ENCODE measurements at regions not wholly inside any gene's neighbourhood (a gene's known extent, or its start where the extent isn't known, plus 50 kb on each side); places are given as distances from the start of the nearest gene placed in this dataset.

DNA sequence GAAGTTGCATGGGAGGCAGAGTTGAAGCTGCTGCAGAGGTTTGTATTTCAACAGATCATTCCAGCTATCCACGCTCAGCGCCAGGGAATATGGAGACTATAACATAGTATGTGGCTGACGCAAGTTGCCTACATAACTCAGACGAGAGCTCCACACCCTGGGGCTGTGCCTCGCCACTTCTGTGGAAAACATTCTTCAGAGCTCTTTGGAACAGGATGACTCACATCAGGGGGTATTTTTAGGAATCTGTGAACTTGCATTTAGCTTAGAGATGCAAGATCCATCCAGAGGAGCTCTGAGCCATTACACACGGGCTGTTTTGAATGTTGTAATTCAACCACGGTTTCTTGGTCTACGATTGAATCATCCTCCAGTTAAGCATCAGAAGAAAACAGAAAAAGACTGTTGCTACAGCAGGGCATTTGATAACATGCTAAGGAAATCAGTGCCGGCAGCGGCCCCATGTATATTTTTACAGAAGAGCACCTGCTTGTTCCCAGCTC, 481.5 kb upstream of the AKR1E2 start:
- WGBS (ENCODE audit: insufficient coverage) = 86% methylated on average over 7 of the region's 10 CpGs
- Histone ChIP-seq H4K20me1 (ENCODE audit: control insufficient read depth, insufficient read depth, low read length, poor library complexity, severe bottlenecking) (no peaks in the 10 kb centered on the region), H3K27ac (ENCODE audit: low read length in 2 of 2) (no peak overlapping the region), H3K9me3 (ENCODE audit: control extremely low read depth in 1 of 3, control insufficient read depth in 2 of 3, insufficient read depth in 1 of 3, low read length in 2 of 3) (peaks cover 0 to 1% (median 0%) of the 10 kb centered on the region in 3 donors), H2AFZ (ENCODE audit: insufficient read depth, low read depth, low read length, poor library complexity, severe bottlenecking) (no peak overlapping the region), H3K79me2 (ENCODE audit: control insufficient read depth, insufficient read depth, low read length) (no peaks in the 10 kb centered on the region), H3K4me1 (ENCODE audit: control insufficient read depth in 2 of 2, insufficient read depth in 2 of 2, low read length in 2 of 2) (no peaks in the 10 kb centered on the region), H3K4me3 (ENCODE audit: control extremely low read depth in 1 of 5, extremely low read depth in 1 of 5, insufficient read depth in 1 of 5, low read depth in 2 of 5, low read length in 4 of 5) (no peak overlapping the region), H3K9ac (ENCODE audit: low read length) (no peak overlapping the region), H3K36me3 (replicated peaks in 1 of 2; ENCODE audit: control extremely low read depth in 1 of 2, control insufficient read depth in 1 of 2, extremely low read depth in 1 of 2, insufficient read depth in 2 of 2, low read length in 1 of 2) (no peaks in the 10 kb centered on the region), H3K4me2 (replicated peaks; ENCODE audit: low read depth, low read length, poor library complexity, severe bottlenecking) (no peak overlapping the region), H3K27me3 (replicated peaks in 1 of 4; ENCODE audit: control extremely low read depth in 1 of 4, control insufficient read depth in 3 of 4, insufficient read depth in 4 of 4, low read length in 3 of 4) (no peaks in the 10 kb centered on the region)
- Mint-ChIP-seq H3K4me3 (no peak overlapping the region), H3K9me3 (ENCODE audit: insufficient read depth) (no peaks in the 10 kb centered on the region), H3K27ac (no peak overlapping the region), H3K4me1 (no peaks in the 10 kb centered on the region), H3K27me3 (peaks cover 15% of the 10 kb centered on the region)
- DNase-seq = no peak
- no peak for TF ChIP-seq EZH2 (IDR thresholded peaks at IDR 0.05; ENCODE audit: borderline replicate concordance, insufficient read depth, low read depth, low read length, poor library complexity, severe bottlenecking)
- TF ChIP-seq, protein P1, sequence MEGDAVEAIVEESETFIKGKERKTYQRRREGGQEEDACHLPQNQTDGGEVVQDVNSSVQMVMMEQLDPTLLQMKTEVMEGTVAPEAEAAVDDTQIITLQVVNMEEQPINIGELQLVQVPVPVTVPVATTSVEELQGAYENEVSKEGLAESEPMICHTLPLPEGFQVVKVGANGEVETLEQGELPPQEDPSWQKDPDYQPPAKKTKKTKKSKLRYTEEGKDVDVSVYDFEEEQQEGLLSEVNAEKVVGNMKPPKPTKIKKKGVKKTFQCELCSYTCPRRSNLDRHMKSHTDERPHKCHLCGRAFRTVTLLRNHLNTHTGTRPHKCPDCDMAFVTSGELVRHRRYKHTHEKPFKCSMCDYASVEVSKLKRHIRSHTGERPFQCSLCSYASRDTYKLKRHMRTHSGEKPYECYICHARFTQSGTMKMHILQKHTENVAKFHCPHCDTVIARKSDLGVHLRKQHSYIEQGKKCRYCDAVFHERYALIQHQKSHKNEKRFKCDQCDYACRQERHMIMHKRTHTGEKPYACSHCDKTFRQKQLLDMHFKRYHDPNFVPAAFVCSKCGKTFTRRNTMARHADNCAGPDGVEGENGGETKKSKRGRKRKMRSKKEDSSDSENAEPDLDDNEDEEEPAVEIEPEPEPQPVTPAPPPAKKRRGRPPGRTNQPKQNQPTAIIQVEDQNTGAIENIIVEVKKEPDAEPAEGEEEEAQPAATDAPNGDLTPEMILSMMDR (IDR thresholded peaks at IDR 0.05) = no peak
- intact Hi-C loops (cut with micrococcal nuclease) = no loop called here
- CTCF ChIA-PET = interaction anchor here (0.6 kb wide), 1 partner anchor 303 kb away, joined by 3 read pairs; no protein-coding TSS in a partner anchor
- POLR2A ChIA-PET = interaction anchor here (0.7 kb wide), 1 partner anchor 214 kb away, joined by 6 read pairs; no protein-coding TSS in a partner anchor
- ATAC-seq (ENCODE audit: low read depth) = no peak

DNA sequence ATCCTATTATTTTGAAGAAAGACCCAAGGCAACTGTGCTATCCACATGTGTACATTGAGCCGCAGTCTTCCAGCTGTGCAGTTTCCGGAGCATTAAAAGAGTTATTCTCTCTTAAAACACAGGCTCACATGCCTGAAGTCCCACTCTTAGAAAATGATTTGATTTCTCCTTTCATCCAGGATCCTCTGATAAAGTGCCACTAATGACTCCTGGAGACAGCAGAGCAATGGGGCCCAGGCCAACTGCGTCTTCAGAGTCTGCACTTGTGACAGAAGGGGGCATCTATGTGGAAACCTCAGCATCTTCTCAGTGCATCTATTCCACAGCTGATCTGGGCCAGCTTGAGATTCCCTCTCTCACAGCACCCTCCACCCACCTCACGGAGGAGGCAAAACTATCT, 482.1 kb upstream of the AKR1E2 start:
- H2AFZ ChIP-seq (ENCODE audit: insufficient read depth, low read depth, low read length, poor library complexity, severe bottlenecking) = no peak overlapping the region
- H3K9ac ChIP-seq (ENCODE audit: low read length) = no peak overlapping the region
- H3K4me3 ChIP-seq (ENCODE audit: control extremely low read depth in 1 of 5, extremely low read depth in 1 of 5, insufficient read depth in 1 of 5, low read depth in 2 of 5, low read length in 4 of 5) = no peak overlapping the region
- Mint-ChIP-seq H3K27me3 (peaks cover 15% of the 10 kb centered on the region), H3K4me1 (no peaks in the 10 kb centered on the region), H3K9me3 (ENCODE audit: insufficient read depth) (no peaks in the 10 kb centered on the region), H3K27ac (no peak overlapping the region), H3K4me3 (no peak overlapping the region)
- H3K36me3 ChIP-seq (replicated peaks in 1 of 2; ENCODE audit: control extremely low read depth in 1 of 2, control insufficient read depth in 1 of 2, extremely low read depth in 1 of 2, insufficient read depth in 2 of 2, low read length in 1 of 2) = no peaks in the 10 kb centered on the region
- WGBS (ENCODE audit: insufficient coverage) = 94% methylated on average over 3 of the region's 4 CpGs
- no peaks in the 10 kb centered on the region for H3K27me3 ChIP-seq (replicated peaks in 1 of 4; ENCODE audit: control extremely low read depth in 1 of 4, control insufficient read depth in 3 of 4, insufficient read depth in 4 of 4, low read length in 3 of 4)
- no peaks in the 10 kb centered on the region for H4K20me1 ChIP-seq (ENCODE audit: control insufficient read depth, insufficient read depth, low read length, poor library complexity, severe bottlenecking)
- peaks cover 0 to 1% (median 0%) of the 10 kb centered on the region in 3 donors for H3K9me3 ChIP-seq (ENCODE audit: control extremely low read depth in 1 of 3, control insufficient read depth in 2 of 3, insufficient read depth in 1 of 3, low read length in 2 of 3)
- no peak for ATAC-seq (ENCODE audit: low read depth)
- H3K79me2 ChIP-seq (ENCODE audit: control insufficient read depth, insufficient read depth, low read length) = no peaks in the 10 kb centered on the region
- POLR2A ChIA-PET = no interaction called here
- TF ChIP-seq, protein P1 (IDR thresholded peaks at IDR 0.05) = no peak
- TF ChIP-seq EZH2 (IDR thresholded peaks at IDR 0.05; ENCODE audit: borderline replicate concordance, insufficient read depth, low read depth, low read length, poor library complexity, severe bottlenecking) = no peak
- CTCF ChIA-PET = no interaction called here
- intact Hi-C loops (cut with micrococcal nuclease) = no loop called here
- H3K4me2 ChIP-seq (replicated peaks; ENCODE audit: low read depth, low read length, poor library complexity, severe bottlenecking) = no peak overlapping the region
- no peak for DNase-seq
- H3K4me1 ChIP-seq (ENCODE audit: control insufficient read depth in 2 of 2, insufficient read depth in 2 of 2, low read length in 2 of 2) = no peaks in the 10 kb centered on the region
- H3K27ac ChIP-seq (ENCODE audit: low read length in 2 of 2) = no peak overlapping the region

Measured in B cell (primary cell).